ENCODE measurements at regions not wholly inside any gene's neighbourhood (a gene's known extent, or its start where the extent isn't known, plus 50 kb on each side); places are given as distances from the start of the nearest gene placed in this dataset.

GRCh38 chr6:167398214-167399050, 73.5 kb downstream of the TTLL2 start (continued):
- TF ChIP-seq HNF1A (IDR thresholded peaks at IDR 0.05; ENCODE audit: low read depth) (peak; percentile 76), HNF1A (CRISPR knock-in tag; IDR thresholded peaks at IDR 0.05; ENCODE audit: borderline replicate concordance) (peak; percentile 93), ZBTB49 (CRISPR knock-in tag; IDR thresholded peaks at IDR 0.05; ENCODE audit: borderline replicate concordance) (no peak; the same call in 1 of the 2 replicates), JUND (CRISPR knock-in tag; IDR thresholded peaks at IDR 0.05) (peak; percentile 70), CHD4 (IDR thresholded peaks at IDR 0.05; ENCODE audit: borderline replicate concordance, low read length) (no peak), PHF5A (CRISPR knock-in tag; IDR thresholded peaks at IDR 0.05; ENCODE audit: low read depth, unreplicated experiment) (peak; percentile 93), CERS6 (CRISPR knock-in tag; IDR thresholded peaks at IDR 0.05) (no peak), TEAD2 (CRISPR knock-in tag; IDR thresholded peaks at IDR 0.05) (no peak), ZNF616 (CRISPR knock-in tag; IDR thresholded peaks at IDR 0.05; ENCODE audit: low read depth) (peak; percentile 55; the same call in 1 of the 2 replicates), PREB (CRISPR knock-in tag; IDR thresholded peaks at IDR 0.05) (no peak), TARDBP (CRISPR knock-in tag; IDR thresholded peaks at IDR 0.05) (peak; percentile 99), DMTF1 (CRISPR knock-in tag; IDR thresholded peaks at IDR 0.05) (no peak), IKZF4 (CRISPR knock-in tag; IDR thresholded peaks at IDR 0.05; ENCODE audit: borderline replicate concordance, low read depth, not compliant biosample characterization) (peak; percentile 51), RFX3 (CRISPR knock-in tag; IDR thresholded peaks at IDR 0.05) (no peak), KDM1A (CRISPR knock-in tag; IDR thresholded peaks at IDR 0.05) (peak; percentile 99), MNT (IDR thresholded peaks at IDR 0.05) (0 out of 2 replicates have a peak, but pooled peaks have one; percentile 5)
